ENCODE measurements at regions not wholly inside any gene's neighbourhood (a gene's known extent, or its start where the extent isn't known, plus 50 kb on each side); places are given as distances from the start of the nearest gene placed in this dataset.
"Not testable (repeated sequence)": the region's sequence is repeated elsewhere in the genome, so short reads cannot be mapped to it uniquely, and the experiment has no call there.

DNA sequence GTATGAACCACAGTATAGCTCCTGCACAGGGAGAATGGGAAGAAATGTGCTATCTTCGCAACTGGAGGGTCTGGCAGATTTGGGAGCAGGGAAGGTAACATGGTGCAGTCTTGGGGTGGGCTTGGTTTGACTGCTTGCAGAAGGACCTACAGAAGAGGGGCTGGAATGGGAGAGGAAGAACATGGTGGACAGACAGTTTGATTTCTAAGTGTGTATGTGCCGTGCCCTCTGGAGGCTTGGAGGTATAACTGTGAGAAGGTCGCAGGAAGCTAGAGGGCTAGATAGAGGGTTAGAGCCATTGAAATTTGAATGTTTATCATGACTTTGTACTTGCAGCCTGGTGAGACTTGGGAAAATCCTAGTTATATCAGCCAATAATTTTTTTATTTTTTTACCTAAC is 169.2 kb downstream of the SQOR start:
- DNase-seq (ENCODE audit: extremely low read depth in 1 of 2, low read depth in 1 of 2): no peak

DNA sequence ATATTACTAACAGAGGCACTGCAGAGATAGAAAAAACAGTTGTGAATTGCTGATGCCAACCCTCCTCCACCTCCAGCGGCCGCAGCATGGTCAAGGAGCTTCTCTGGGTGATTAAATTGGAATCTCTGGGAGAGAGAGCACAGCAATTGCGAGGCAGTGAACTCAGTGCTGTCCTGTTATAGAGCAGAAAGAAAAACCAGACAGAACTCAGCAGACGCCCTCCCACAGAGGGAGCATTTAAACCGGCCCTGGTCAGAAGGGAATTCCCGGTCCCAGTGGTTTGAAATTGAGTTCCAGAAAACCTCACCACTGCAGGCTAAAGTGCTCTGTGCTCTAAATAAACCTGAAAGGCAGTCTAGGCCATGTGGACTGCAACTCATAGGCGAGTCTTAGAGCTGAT is 175.4 kb downstream of the SQOR start:
- DNase-seq (ENCODE audit: extremely low read depth in 1 of 2, low read depth in 1 of 2): no peak

GRCh38 chr15:45812200-45812599 is 177.4 kb downstream of the SQOR start:
- no peak for DNase-seq (ENCODE audit: extremely low read depth in 1 of 2, low read depth in 1 of 2)

DNA sequence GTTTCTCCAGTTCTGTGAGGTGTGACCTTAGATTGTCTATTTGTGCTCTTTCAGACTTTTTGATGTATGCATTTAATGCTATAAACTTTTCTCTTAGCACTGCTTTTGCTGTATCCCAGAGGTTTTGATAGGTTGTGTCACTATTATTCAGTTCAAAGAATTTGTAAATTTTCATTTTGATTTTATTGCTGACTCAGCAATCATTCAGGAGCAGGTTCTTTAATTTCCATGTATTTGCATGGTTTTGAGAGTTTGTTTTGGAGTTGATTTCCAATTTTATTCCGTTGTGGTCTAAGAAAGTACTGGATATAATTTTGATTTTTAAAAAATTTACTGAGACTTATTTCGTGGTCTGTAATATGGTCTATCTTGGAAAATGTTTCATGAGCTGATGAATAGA is 182.7 kb downstream of the SQOR start:
- DNase-seq (ENCODE audit: extremely low read depth in 1 of 2, low read depth in 1 of 2): not testable (repeated sequence)

- no peak for DNase-seq (ENCODE audit: extremely low read depth in 1 of 2, low read depth in 1 of 2)
Measured at GRCh38 chr15:45821390-45821789, 186.6 kb downstream of the SQOR start.

DNA sequence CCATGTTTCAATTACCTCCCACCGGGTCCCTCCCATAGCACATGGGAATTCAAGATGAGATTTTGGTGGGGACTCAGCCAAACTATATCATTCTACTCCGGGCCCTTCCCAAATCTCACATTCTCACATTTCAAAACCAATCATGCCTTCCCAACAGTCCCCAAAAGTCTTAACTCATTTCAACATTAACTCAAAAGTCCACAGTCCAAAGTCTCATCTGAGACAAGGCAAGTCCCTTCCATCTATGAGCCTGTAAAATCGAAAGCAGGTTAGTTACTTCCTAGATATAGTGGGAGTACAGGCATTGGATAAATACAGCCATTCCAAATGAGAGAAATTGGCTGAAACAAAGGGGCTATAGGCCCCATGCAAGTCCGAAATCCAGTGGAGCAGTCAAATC is 188.1 kb downstream of the SQOR start:
- not testable (repeated sequence) for DNase-seq (ENCODE audit: extremely low read depth in 1 of 2, low read depth in 1 of 2)

DNA sequence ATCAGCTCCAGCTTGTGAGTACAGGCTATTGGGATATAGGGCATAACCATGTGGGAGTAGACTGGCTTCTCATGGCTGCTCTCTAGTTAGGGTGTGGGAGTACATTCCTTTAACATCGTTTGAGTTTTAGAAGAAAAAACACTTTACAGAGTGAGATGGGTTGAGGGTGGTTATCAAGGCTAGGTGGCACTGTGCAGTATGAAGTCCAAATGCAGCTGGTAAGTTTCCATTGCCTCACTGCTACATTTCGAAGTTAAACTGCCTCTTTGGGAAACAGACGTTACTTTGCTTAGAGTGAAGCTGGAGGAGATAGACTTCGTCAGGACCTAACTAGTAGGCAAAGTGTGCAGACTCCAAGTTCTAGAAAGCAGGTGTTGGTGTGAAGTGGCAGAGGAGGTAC is 192.4 kb downstream of the SQOR start:
- DNase-seq (ENCODE audit: extremely low read depth in 1 of 2, low read depth in 1 of 2): no peak

DNA sequence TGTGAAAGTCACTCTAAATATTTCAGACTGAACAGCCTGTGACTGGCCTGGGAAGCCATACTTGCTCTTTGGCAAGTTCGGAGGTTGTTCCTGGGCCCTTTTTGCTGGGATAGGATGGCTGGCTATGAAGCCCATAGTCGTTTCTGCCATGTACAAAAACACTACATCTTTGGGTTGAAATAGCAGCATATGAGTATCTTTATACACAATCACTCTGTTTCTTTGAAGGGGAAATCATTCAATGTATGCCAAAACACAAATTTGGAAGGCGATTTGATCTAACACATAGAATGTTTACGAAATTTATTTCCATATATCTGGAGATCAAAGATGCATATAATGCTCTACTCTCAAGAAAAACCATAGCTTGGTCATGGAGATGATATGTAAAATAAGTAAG is 192.9 kb downstream of the SQOR start:
- DNase-seq (ENCODE audit: extremely low read depth in 1 of 2, low read depth in 1 of 2): no peak

DNA sequence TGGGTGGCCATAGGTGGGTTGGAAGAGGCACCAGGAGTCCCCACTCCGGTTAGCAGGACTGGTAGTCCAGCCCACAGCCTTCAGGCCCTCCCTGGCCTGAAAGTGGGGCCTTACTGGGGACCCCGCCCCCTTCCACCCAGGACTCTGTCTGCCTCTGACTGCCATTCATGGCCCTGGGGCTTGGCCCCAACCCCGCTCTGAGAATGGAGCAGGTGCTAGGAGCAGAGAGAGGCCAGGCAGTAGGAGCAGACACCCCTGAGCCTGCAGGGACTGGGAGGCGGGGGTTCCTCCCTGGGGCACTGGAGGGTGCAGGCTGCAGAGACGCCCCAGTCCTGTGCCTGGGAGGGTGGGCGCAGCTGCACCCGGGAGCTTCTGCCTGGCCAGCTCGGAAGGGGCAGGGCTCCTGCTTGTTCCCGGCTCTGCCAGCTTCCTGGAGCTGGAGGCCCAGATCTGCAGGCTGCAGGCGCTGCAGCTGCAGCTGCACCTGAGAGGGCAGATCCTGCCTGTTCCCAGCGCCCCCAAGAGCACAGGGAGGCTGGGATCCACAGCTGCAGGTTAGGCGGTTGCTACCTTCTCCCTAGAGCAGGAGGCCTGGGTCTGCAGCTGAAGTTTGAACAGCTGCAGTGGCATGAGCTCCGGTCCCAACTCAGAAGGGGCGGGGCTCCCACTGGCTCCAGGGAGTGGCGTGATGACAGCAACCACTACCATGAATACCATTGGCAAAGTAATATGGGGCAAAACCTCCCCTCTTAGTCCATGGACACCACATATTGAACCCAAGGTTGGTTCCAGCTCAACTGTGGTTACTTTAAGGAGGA is 194.7 kb downstream of the SQOR start:
- no peak for DNase-seq (ENCODE audit: extremely low read depth in 1 of 2, low read depth in 1 of 2)

GRCh38 chr15:45831787-45832186 is 197.0 kb downstream of the SQOR start:
- no peak for DNase-seq (ENCODE audit: extremely low read depth in 1 of 2, low read depth in 1 of 2)

DNA sequence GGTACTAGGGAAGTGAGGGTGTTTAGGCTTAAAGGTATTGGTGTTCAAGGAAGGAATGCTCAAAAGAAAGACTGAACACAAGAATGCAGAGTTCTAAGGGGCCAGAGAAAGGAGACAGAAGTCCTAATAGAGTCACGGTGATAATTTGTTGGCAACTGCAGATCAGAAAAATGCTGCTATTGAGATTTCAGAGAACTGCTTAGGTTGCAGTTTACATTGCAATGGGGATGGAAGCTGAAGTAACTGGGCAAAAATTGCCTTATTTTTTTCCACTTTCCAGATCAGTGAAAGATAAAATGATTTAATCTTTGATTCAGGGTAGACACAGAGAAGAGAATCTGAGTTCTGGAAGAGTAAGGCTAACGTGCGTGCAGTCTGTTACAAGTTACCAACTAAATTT is 199.8 kb downstream of the SQOR start:
- no peak for DNase-seq (ENCODE audit: extremely low read depth in 1 of 2, low read depth in 1 of 2)

DNA sequence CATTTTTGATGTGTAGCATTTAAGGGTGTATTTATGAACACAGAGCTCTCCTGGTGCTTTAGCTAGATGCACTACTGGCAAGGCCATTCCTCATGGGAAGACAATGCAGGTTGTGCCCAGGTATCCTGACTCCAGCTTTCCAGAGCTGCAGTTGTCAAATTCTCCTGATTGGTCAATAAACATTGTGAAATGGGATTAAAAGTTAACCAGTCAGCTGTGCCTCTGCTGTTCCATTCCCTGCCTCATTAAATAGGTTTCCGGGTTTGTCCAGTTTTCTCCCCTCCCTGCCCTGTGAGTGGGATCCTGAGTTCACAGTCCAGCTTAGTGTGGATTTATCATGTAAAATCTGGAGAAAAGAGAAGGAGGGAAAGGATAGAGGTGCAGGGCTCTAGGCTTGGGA is 207.3 kb downstream of the SQOR start:
- no peak for DNase-seq (ENCODE audit: extremely low read depth in 1 of 2, low read depth in 1 of 2)

- no peak for DNase-seq (ENCODE audit: extremely low read depth in 1 of 2, low read depth in 1 of 2)
Measured at GRCh38 chr15:45847645-45848044, 212.8 kb downstream of the SQOR start.

- DNase-seq (ENCODE audit: extremely low read depth in 1 of 2, low read depth in 1 of 2): no peak
Measured at GRCh38 chr15:45849136-45849535, 214.3 kb downstream of the SQOR start.

- no peak for DNase-seq (ENCODE audit: extremely low read depth in 1 of 2, low read depth in 1 of 2)
Measured at GRCh38 chr15:45854455-45855202, 219.8 kb downstream of the SQOR start.

DNA sequence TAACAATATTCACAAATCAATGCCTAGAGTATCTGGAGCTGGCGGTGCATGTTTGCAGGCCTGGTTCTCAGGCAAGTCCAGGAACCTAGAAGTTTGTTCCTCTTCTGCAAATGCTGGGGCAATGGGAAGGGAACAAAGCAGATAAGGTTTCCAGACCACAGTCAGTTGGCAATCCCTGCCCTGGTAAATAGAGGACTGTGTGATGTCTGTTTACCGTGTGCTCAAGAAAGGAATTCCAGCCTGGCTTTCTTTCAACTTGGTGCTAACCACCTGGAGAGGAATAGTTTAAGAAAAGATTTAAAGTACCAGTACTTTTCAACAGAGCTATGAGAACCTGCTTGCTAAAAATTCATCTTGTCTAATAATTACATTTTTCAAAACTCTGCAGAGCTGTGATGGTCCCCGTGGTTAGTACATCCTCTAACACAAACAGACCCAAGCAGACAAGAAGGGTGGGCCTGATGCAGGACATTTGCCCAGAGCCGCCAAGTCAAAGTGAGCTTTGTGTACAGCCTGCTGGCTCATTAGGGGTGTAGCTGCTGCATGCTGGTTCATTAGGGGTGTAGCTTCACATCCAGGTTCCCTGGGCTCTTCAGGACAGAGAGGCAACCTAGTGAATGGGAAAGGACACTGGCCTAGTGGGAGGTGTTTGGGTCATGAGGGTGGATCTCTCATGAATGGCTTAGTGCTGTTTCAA is 220.5 kb downstream of the SQOR start:
- DNase-seq (ENCODE audit: extremely low read depth in 1 of 2, low read depth in 1 of 2): no peak

DNA sequence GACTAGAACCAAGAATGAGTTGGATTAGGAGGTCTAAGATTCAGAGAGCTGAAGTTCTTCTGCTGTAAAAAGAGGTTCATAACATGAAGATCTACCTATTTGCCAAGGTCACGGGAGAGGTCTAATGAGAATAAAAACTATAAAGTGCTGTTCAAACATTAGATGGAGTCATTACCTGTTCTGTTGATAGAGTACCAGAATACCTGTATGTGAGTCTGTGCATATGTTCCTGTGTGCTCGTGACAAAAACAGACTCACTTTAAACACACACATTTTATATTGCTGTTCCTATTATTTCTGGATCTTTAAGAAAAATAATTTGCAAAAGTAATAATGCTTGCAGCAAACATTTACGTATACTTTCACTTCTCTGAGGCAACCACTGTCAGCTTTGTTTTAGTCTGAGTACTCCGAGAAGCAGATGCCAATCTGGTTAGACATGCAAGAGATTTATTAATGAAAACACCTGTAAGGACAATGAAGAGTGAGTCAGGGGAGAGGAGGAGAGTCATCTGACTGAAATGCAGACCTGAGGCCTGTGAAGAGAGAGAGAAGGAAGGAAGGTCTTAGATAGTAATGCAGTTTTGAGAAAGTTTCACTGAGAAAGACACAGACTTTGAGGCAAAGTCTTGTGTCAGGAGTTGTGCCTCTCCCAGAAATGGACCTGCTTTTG is 221.2 kb downstream of the SQOR start:
- no peak for DNase-seq (ENCODE audit: extremely low read depth in 1 of 2, low read depth in 1 of 2)

DNA sequence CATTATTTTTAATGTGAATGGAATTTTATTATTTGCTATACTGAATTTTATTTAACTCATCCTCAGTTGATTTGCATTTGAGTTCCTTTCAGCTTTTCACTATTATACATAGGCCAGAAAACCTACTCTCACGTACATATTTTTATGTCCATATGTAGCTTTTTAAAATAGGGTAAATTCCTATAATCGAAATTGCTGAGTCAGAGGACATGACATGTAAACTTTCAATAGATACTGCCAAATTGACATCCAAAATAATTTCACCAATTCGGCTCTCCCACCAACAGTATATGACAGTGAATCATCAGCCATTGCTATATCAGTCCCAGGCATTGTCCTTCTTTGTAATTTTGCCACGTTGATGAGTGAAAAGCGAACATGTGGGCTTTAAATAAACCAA is 222.5 kb downstream of the SQOR start:
- DNase-seq (ENCODE audit: extremely low read depth in 1 of 2, low read depth in 1 of 2): no peak

- DNase-seq (ENCODE audit: extremely low read depth in 1 of 2, low read depth in 1 of 2): no peak
Measured at GRCh38 chr15:45858491-45858890, 223.7 kb downstream of the SQOR start.

GRCh38 chr15:45862034-45862433 is 227.2 kb downstream of the SQOR start:
- no peak for DNase-seq (ENCODE audit: extremely low read depth in 1 of 2, low read depth in 1 of 2)

GRCh38 chr15:45863881-45864580 is 229.2 kb downstream of the SQOR start:
- no peak for DNase-seq (ENCODE audit: extremely low read depth in 1 of 2, low read depth in 1 of 2)

All from stimulated activated CD8-positive, alpha-beta memory T cell treated with anti-CD3 and anti-CD28 coated beads, Interleukin-7, amount 100 ng/mL, for 48 hours (primary cell).